K562 (cell line): ENCODE measurements at regions not wholly inside any gene's neighbourhood (a gene's known extent, or its start where the extent isn't known, plus 50 kb on each side); places are given as distances from the start of the nearest gene placed in this dataset.

ENCODE experiments used
- BMI1 ChIP-seq: fragments of 150-350 bp; IDR thresholded peaks from 2 replicates; pipeline ENCODE4 v1.6.1; 2014; ENCODE audit warnings: low read length
- EZH2 ChIP-seq: IDR thresholded peaks from 2 replicates; pipeline ENCODE4 v1.6.1; 2012; ENCODE audit warnings: low read depth, mild to moderate bottlenecking, inconsistent platforms, low read length, borderline replicate concordance
- FOS ChIP-seq: IDR thresholded peaks from 3 replicates; pipeline ENCODE4 v1.6.1; 2011; ENCODE audit not compliant: insufficient read length; ENCODE audit errors: extremely low read depth
- HCFC1 ChIP-seq: IDR thresholded peaks from 2 replicates; pipeline ENCODE4 v1.6.1; 2012; ENCODE audit warnings: low read depth, low read length, improper control_type of control experiment
- ILK ChIP-seq: fragments of 450-650 bp; IDR thresholded peaks from 2 replicates; pipeline ENCODE4 v1.6.1; 2016; ENCODE audit warnings: missing genetic modification characterization, low read depth, mild to moderate bottlenecking, missing compliant biosample characterization, moderate library complexity, borderline replicate concordance
- NCOA2 ChIP-seq, 2 experiments: fragments of 450-650 bp; IDR thresholded peaks; 2 replicates each; pipeline ENCODE4 v1.6.1; 2018; ENCODE audit warnings: mild to moderate bottlenecking in 2 of 2, moderate library complexity in 1 of 2; ENCODE audit not compliant: partially characterized antibody in 2 of 2
- PHF8 ChIP-seq: fragments of 200-600 bp; sonication (generic); IDR thresholded peaks from 2 replicates; pipeline ENCODE4 v1.6.1; 2012; ENCODE audit warnings: mixed run types, mild to moderate bottlenecking, inconsistent platforms, low read length, moderate library complexity, borderline replicate concordance
- POLR2AphosphoS5 ChIP-seq: IDR thresholded peaks from 2 replicates; pipeline ENCODE4 v1.6.1; 2011; ENCODE audit warnings: mild to moderate bottlenecking, low read depth, low read length, moderate library complexity; ENCODE audit not compliant: control insufficient read depth, insufficient read depth
- ZNF263 ChIP-seq: sonication (generic); formaldehyde crosslinking; IDR thresholded peaks from 2 replicates; pipeline ENCODE4 v1.8.0; 2022; ENCODE audit warnings: mild to moderate bottlenecking, missing genetic modification reagents, borderline replicate concordance
- TF ChIP-seq, protein P1 (sequence below), 3 experiments: IDR thresholded peaks in 2 of 3; conservative IDR thresholded peaks in 1 of 3; 2 replicates each; pipeline ENCODE4 v1.5.1; 2011 to 2012; ENCODE audit warnings: low read length in 3 of 3, mild to moderate bottlenecking in 3 of 3, control low read depth in 2 of 3, improper control_type of control experiment in 1 of 3, inconsistent platforms in 1 of 3, low read depth in 1 of 3, mixed read lengths in 1 of 3, moderate library complexity in 1 of 3; ENCODE audit not compliant: insufficient read depth in 2 of 3

DNA sequence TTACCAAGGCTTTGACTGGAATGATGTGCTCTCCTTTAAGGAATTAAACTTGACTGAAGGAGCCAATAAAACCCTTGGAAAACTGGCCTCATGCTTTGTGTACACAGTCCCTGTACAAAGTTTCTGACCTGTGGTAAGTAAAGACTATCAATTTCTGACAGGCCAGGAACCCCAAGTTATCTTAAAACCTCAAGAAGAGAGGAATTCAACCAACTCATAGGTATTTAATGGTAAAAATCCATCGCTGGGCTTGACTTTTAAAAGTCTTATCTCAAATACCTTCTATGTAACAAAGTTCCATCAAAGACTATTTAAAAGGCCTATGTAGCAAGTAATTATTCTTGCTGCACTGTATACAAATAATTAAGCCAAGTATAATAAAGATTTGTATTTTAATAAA is 103.7 kb upstream of the TENT5D start:
- no peak for TF ChIP-seq EZH2
- no peak for TF ChIP-seq FOS
- TF ChIP-seq BMI1: no peak
- TF ChIP-seq, protein P1, sequence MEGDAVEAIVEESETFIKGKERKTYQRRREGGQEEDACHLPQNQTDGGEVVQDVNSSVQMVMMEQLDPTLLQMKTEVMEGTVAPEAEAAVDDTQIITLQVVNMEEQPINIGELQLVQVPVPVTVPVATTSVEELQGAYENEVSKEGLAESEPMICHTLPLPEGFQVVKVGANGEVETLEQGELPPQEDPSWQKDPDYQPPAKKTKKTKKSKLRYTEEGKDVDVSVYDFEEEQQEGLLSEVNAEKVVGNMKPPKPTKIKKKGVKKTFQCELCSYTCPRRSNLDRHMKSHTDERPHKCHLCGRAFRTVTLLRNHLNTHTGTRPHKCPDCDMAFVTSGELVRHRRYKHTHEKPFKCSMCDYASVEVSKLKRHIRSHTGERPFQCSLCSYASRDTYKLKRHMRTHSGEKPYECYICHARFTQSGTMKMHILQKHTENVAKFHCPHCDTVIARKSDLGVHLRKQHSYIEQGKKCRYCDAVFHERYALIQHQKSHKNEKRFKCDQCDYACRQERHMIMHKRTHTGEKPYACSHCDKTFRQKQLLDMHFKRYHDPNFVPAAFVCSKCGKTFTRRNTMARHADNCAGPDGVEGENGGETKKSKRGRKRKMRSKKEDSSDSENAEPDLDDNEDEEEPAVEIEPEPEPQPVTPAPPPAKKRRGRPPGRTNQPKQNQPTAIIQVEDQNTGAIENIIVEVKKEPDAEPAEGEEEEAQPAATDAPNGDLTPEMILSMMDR (IDR thresholded peaks at IDR 0.05 in 2 of 3, conservative IDR thresholded peaks at IDR 0.05 in 1 of 3; ENCODE audit: insufficient read depth in 2 of 3, low read depth in 1 of 3, low read length in 3 of 3): no peak
- no peak for TF ChIP-seq ILK (tag)
- TF ChIP-seq POLR2AphosphoS5: no peak
- no peak for TF ChIP-seq NCOA2 (IDR thresholded peaks at IDR 0.05; ENCODE audit: partially characterized antibody in 2 of 2)
- no peak for TF ChIP-seq HCFC1
- no peak for TF ChIP-seq PHF8
- no peak for TF ChIP-seq ZNF263 (CRISPR knock-in tag)
